SK-N-SH treated with all-trans-retinoic acid at 6 μM for 48 hours (cell line): ENCODE measurements at regions not wholly inside any gene's neighbourhood (a gene's known extent, or its start where the extent isn't known, plus 50 kb on each side); places are given as distances from the start of the nearest gene placed in this dataset.

Experiments
- ATAC-seq: fragments of 200-7000 bp; cut with Tn5 transposase; 3 replicates; pipeline ENCODE4 v1.9.1; 2020; ENCODE audit warnings: mild to moderate bottlenecking, moderate library complexity
- ARNTL ChIP-seq: fragments of 450-650 bp; formaldehyde crosslinking; IDR thresholded peaks from 2 replicates; pipeline ENCODE4 v1.5.0; 2020; ENCODE audit warnings: low read depth, mild to moderate bottlenecking, moderate library complexity, borderline replicate concordance
- BACH2 ChIP-seq: fragments of 250-450 bp; sonication (Bioruptor Pico); IDR thresholded peaks from 2 replicates; pipeline ENCODE4 v1.9.0; 2021; ENCODE audit warnings: mild to moderate bottlenecking, borderline replicate concordance
- CREB5 ChIP-seq: fragments of 250-450 bp; sonication (Bioruptor Pico); IDR thresholded peaks from 2 replicates; pipeline ENCODE4 v1.5.1; 2020; ENCODE audit warnings: low read depth, mild to moderate bottlenecking, moderate library complexity
- CSDC2 ChIP-seq: fragments of 250-450 bp; sonication (Bioruptor Pico); IDR thresholded peaks from 2 replicates; pipeline ENCODE4 v1.5.0; 2020; ENCODE audit warnings: mild to moderate bottlenecking, moderate library complexity
- ESRRG ChIP-seq: fragments of 250-450 bp; sonication (Bioruptor Pico); IDR thresholded peaks from 2 replicates; pipeline ENCODE4 v1.6.1; 2021; ENCODE audit warnings: mild to moderate bottlenecking
- GLIS3 ChIP-seq: fragments of 250-450 bp; sonication (Bioruptor Pico); IDR thresholded peaks from 2 replicates; pipeline ENCODE4 v1.5.0; 2020; ENCODE audit warnings: mild to moderate bottlenecking, moderate library complexity
- ISL1 ChIP-seq: fragments of 250-450 bp; sonication (Bioruptor Pico); IDR thresholded peaks from 2 replicates; pipeline ENCODE4 v2.1.2; 2022; ENCODE audit warnings: mild to moderate bottlenecking, moderate library complexity
- OSR1 ChIP-seq: fragments of 250-450 bp; sonication (Bioruptor Pico); IDR thresholded peaks from 2 replicates; pipeline ENCODE4 v1.8.0; 2022; ENCODE audit warnings: moderate library complexity, mild to moderate bottlenecking, inconsistent platforms
- PPARA ChIP-seq: fragments of 250-450 bp; sonication (Bioruptor Pico); IDR thresholded peaks from 2 replicates; pipeline ENCODE4 v1.5.0; 2020; ENCODE audit warnings: mild to moderate bottlenecking, borderline replicate concordance
- RARB ChIP-seq: fragments of 250-450 bp; sonication (Bioruptor Pico); IDR thresholded peaks from 2 replicates; pipeline ENCODE4 v1.8.0; 2021; ENCODE audit warnings: mild to moderate bottlenecking, moderate library complexity
- SNAI2 ChIP-seq: fragments of 250-450 bp; sonication (Bioruptor Pico); IDR thresholded peaks from 2 replicates; pipeline ENCODE4 v1.5.0; 2020; ENCODE audit warnings: mild to moderate bottlenecking, moderate library complexity
- TCF4 ChIP-seq: fragments of 250-450 bp; sonication (Bioruptor Pico); IDR thresholded peaks from 2 replicates; pipeline ENCODE4 v1.8.0; 2021; ENCODE audit warnings: mild to moderate bottlenecking, moderate library complexity, borderline replicate concordance
- TOX ChIP-seq: fragments of 250-450 bp; sonication (Bioruptor Pico); IDR thresholded peaks from 2 replicates; pipeline ENCODE4 v1.8.0; 2021; ENCODE audit warnings: mild to moderate bottlenecking, moderate library complexity, borderline replicate concordance
- ZC3H10 ChIP-seq: fragments of 250-450 bp; sonication (Bioruptor Pico); IDR thresholded peaks from 2 replicates; pipeline ENCODE4 v1.5.1; 2021; ENCODE audit warnings: mild to moderate bottlenecking, moderate library complexity
- ZFP3 ChIP-seq: fragments of 250-450 bp; sonication (Bioruptor Pico); IDR thresholded peaks from 2 replicates; pipeline ENCODE4 v1.5.0; 2020; ENCODE audit warnings: mild to moderate bottlenecking, moderate library complexity
- ZFP30 ChIP-seq: fragments of 450-650 bp; formaldehyde crosslinking; IDR thresholded peaks from 2 replicates; pipeline ENCODE4 v1.5.0; 2022; ENCODE audit warnings: mild to moderate bottlenecking, moderate library complexity
- ZNF565 ChIP-seq: fragments of 450-650 bp; formaldehyde crosslinking; conservative IDR thresholded peaks from 2 replicates; pipeline ENCODE4 v1.5.0; 2020; ENCODE audit warnings: low read depth, mild to moderate bottlenecking, moderate library complexity
- ZNF70 ChIP-seq: fragments of 450-650 bp; formaldehyde crosslinking; IDR thresholded peaks from 2 replicates; pipeline ENCODE4 v1.5.0; 2020; ENCODE audit warnings: mild to moderate bottlenecking, moderate library complexity
- ZNF8 ChIP-seq: fragments of 450-650 bp; formaldehyde crosslinking; IDR thresholded peaks from 2 replicates; pipeline ENCODE4 v1.5.0; 2020; ENCODE audit warnings: mild to moderate bottlenecking, moderate library complexity
- TF ChIP-seq, protein P1 (sequence below): fragments of 250-450 bp; sonication (Bioruptor Pico); IDR thresholded peaks from 2 replicates; pipeline ENCODE4 v1.5.0; 2020; ENCODE audit warnings: mild to moderate bottlenecking, moderate library complexity
- TF ChIP-seq, protein P2 (sequence below): fragments of 250-450 bp; sonication (Bioruptor Pico); IDR thresholded peaks from 2 replicates; pipeline ENCODE4 v1.8.0; 2020; ENCODE audit warnings: mild to moderate bottlenecking, moderate library complexity, borderline replicate concordance
- TF ChIP-seq, protein P3 (sequence below): fragments of 250-450 bp; sonication (Bioruptor Pico); IDR thresholded peaks from 2 replicates; pipeline ENCODE4 v1.5.1; 2021; ENCODE audit warnings: mild to moderate bottlenecking, moderate library complexity

DNA sequence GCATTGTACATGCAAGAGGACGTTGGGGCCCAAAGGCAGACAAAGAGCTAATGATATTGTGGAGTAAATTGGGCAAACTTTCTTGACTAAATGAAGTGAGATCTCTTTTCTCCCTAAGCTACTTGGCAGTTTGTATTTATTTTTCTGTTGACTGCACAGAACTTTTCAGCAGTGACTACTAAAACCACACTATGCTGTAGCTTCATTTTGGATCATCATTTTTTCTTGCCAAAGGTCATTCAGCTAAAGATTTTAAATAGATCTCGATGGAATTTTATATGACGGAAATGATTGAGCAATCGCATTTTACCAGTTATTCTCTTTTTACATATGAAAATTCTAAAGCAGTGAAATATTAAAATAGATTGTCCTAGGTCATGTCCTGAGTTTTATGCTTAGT, 286.1 kb upstream of the ACTBL2 start:
- TF ChIP-seq ZFP30 (CRISPR knock-in tag) (no peak), ZNF565 (CRISPR knock-in tag) (no peak), TOX (CRISPR knock-in tag) (no peak), BACH2 (CRISPR knock-in tag) (no peak), CREB5 (no peak), ESRRG (CRISPR knock-in tag) (no peak), ARNTL (CRISPR knock-in tag) (no peak), ZFP3 (CRISPR knock-in tag) (no peak), GLIS3 (CRISPR knock-in tag) (no peak), SNAI2 (CRISPR knock-in tag) (no peak), CSDC2 (CRISPR knock-in tag) (no peak), ZC3H10 (CRISPR knock-in tag) (no peak), ISL1 (CRISPR knock-in tag) (no peak), OSR1 (CRISPR knock-in tag) (no peak), ZNF70 (CRISPR knock-in tag) (no peak), RARB (CRISPR knock-in tag) (no peak), PPARA (CRISPR knock-in tag) (no peak)
- TF ChIP-seq, protein P1, sequence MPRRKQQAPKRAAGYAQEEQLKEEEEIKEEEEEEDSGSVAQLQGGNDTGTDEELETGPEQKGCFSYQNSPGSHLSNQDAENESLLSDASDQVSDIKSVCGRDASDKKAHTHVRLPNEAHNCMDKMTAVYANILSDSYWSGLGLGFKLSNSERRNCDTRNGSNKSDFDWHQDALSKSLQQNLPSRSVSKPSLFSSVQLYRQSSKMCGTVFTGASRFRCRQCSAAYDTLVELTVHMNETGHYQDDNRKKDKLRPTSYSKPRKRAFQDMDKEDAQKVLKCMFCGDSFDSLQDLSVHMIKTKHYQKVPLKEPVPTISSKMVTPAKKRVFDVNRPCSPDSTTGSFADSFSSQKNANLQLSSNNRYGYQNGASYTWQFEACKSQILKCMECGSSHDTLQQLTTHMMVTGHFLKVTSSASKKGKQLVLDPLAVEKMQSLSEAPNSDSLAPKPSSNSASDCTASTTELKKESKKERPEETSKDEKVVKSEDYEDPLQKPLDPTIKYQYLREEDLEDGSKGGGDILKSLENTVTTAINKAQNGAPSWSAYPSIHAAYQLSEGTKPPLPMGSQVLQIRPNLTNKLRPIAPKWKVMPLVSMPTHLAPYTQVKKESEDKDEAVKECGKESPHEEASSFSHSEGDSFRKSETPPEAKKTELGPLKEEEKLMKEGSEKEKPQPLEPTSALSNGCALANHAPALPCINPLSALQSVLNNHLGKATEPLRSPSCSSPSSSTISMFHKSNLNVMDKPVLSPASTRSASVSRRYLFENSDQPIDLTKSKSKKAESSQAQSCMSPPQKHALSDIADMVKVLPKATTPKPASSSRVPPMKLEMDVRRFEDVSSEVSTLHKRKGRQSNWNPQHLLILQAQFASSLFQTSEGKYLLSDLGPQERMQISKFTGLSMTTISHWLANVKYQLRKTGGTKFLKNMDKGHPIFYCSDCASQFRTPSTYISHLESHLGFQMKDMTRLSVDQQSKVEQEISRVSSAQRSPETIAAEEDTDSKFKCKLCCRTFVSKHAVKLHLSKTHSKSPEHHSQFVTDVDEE (CRISPR knock-in tag), result no peak
- TF ChIP-seq, protein P2, sequence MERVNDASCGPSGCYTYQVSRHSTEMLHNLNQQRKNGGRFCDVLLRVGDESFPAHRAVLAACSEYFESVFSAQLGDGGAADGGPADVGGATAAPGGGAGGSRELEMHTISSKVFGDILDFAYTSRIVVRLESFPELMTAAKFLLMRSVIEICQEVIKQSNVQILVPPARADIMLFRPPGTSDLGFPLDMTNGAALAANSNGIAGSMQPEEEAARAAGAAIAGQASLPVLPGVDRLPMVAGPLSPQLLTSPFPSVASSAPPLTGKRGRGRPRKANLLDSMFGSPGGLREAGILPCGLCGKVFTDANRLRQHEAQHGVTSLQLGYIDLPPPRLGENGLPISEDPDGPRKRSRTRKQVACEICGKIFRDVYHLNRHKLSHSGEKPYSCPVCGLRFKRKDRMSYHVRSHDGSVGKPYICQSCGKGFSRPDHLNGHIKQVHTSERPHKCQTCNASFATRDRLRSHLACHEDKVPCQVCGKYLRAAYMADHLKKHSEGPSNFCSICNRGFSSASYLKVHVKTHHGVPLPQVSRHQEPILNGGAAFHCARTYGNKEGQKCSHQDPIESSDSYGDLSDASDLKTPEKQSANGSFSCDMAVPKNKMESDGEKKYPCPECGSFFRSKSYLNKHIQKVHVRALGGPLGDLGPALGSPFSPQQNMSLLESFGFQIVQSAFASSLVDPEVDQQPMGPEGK (CRISPR knock-in tag), result no peak
- TF ChIP-seq, protein P3, sequence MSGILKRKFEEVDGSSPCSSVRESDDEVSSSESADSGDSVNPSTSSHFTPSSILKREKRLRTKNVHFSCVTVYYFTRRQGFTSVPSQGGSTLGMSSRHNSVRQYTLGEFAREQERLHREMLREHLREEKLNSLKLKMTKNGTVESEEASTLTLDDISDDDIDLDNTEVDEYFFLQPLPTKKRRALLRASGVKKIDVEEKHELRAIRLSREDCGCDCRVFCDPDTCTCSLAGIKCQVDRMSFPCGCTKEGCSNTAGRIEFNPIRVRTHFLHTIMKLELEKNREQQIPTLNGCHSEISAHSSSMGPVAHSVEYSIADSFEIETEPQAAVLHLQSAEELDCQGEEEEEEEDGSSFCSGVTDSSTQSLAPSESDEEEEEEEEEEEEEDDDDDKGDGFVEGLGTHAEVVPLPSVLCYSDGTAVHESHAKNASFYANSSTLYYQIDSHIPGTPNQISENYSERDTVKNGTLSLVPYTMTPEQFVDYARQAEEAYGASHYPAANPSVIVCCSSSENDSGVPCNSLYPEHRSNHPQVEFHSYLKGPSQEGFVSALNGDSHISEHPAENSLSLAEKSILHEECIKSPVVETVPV (CRISPR knock-in tag), result no peak
- no peak for ATAC-seq

DNA sequence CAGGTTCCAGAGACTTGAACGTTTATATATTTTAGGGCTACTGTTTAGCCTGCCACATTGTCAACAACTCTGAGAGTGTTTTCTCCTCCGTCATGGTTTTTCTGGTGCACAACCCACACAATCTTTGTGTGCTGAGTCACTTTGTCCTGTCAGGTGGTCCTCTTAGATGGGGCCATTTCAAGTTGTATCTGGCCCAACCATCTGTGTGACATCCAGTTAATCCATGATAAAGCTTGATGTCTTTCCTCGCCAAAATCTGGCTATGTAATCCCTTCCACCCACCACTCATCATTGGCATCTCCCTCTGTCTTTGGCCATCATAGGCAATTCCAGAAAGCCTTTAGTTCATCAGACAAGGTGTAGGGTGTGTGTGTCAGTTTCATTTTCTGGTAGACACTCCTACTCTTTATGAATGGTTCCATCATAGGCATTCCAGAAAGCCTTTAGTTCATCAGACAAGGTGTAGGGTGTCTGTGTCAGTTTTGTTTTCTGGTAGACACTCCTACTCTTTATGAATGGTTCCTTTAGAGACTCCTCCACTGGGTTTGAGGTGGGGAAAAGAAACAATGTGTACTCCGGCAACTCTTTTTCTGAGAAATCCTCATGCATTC, 282.0 kb upstream of the ACTBL2 start:
- TF ChIP-seq CREB5, result no peak
- TF ChIP-seq ZC3H10 (CRISPR knock-in tag), result no peak
- no peak for TF ChIP-seq ISL1 (CRISPR knock-in tag)
- TF ChIP-seq SNAI2 (CRISPR knock-in tag), result no peak
- TF ChIP-seq, all 23 proteins: peak for 0
- no peak for ATAC-seq

DNA sequence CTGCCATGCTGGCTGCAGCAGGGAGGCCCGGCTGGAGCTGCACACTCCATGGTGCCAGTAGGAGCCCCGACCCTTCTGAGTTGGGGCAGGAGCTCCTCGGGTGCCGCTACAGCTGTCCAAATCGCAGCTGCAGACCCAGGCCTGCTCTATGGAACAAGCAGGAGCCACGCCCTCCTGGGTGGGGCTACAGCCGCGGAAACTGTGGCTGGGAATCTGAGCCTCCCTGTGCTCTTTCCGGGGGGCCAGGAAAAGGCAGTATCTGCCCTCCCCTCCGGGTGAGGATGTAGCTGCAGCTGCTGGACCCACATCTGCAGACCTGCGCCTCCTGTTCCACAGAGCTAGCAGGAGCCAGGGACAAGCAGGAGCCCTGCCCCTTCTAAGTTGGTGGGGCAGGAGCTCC, 278.9 kb upstream of the ACTBL2 start:
- no peak for ATAC-seq
- no peak for TF ChIP-seq SNAI2 (CRISPR knock-in tag)
- TF ChIP-seq ZFP30 (CRISPR knock-in tag), result no peak
- no peak for TF ChIP-seq ZNF70 (CRISPR knock-in tag)
- TF ChIP-seq ZNF8 (CRISPR knock-in tag), result no peak
- TF ChIP-seq TCF4, result no peak
- TF ChIP-seq ARNTL (CRISPR knock-in tag), result no peak
- TF ChIP-seq, protein P2 (CRISPR knock-in tag), result no peak
- TF ChIP-seq, protein P1 (CRISPR knock-in tag), result no peak
- no peak for TF ChIP-seq PPARA (CRISPR knock-in tag)
- no peak for TF ChIP-seq ZNF565 (CRISPR knock-in tag)
